ENCODE measurements at regions not wholly inside any gene's neighbourhood (a gene's known extent, or its start where the extent isn't known, plus 50 kb on each side); places are given as distances from the start of the nearest gene placed in this dataset.

- no peak for TF ChIP-seq CTCF (IDR thresholded peaks at IDR 0.05; ENCODE audit: borderline replicate concordance, control extremely low read depth, extremely low read depth, insufficient read depth, missing control alignments)
- in situ Hi-C loops (cut with MboI; ENCODE audit: low sequenced_read_pairs, unreplicated experiment): no loop called here
- DNase-seq (ENCODE audit: low spot score): no peak
These were observed 110.9 kb downstream of the FAM161A start for GRCh38 chr2:61742955-61743354.

- no peak for TF ChIP-seq CTCF (IDR thresholded peaks at IDR 0.05; ENCODE audit: borderline replicate concordance, control extremely low read depth, extremely low read depth, insufficient read depth, missing control alignments)
- in situ Hi-C loops (cut with MboI; ENCODE audit: low sequenced_read_pairs, unreplicated experiment): no loop called here
- no peak for DNase-seq (ENCODE audit: low spot score)
These were observed 116.0 kb downstream of the FAM161A start for GRCh38 chr2:61737841-61738240.

- TF ChIP-seq CTCF (IDR thresholded peaks at IDR 0.05; ENCODE audit: borderline replicate concordance, control extremely low read depth, extremely low read depth, insufficient read depth, missing control alignments): no peak
- DNase-seq (ENCODE audit: low spot score): no peak
- in situ Hi-C loops (cut with MboI; ENCODE audit: low sequenced_read_pairs, unreplicated experiment): no loop called here
These were observed 116.9 kb downstream of the FAM161A start for GRCh38 chr2:61736953-61737352.

DNA sequence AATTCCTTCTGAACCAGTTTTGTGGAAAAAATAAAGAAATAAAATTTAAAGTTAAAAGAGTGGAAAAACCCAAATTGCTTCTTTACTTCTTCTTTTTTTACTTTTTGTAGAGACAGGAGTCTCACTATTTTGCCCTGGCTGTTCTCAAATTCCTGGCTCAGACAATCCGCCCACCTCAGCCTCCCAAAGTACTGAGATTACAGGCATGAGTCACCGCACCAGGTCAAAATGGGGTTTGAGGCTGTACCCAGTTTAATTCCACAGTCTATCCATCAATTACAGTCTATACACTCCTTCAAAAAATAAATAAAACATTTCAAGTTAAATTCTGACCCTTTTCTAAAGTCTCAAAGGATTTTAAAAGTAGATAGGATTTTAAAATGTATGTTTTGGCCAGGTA, 120.3 kb downstream of the FAM161A start:
- in situ Hi-C loops (cut with MboI; ENCODE audit: low sequenced_read_pairs, unreplicated experiment): no loop called here
- no peak for DNase-seq (ENCODE audit: low spot score)
- no peak for TF ChIP-seq CTCF (IDR thresholded peaks at IDR 0.05; ENCODE audit: borderline replicate concordance, control extremely low read depth, extremely low read depth, insufficient read depth, missing control alignments)

GRCh38 chr2:61732787-61733186, 121.1 kb downstream of the FAM161A start:
- in situ Hi-C loops (cut with MboI; ENCODE audit: low sequenced_read_pairs, unreplicated experiment): no loop called here
- TF ChIP-seq CTCF (IDR thresholded peaks at IDR 0.05; ENCODE audit: borderline replicate concordance, control extremely low read depth, extremely low read depth, insufficient read depth, missing control alignments): no peak
- DNase-seq (ENCODE audit: low spot score): no peak

GRCh38 chr2:61727746-61728145, 126.1 kb downstream of the FAM161A start:
- in situ Hi-C loops (cut with MboI; ENCODE audit: low sequenced_read_pairs, unreplicated experiment): no loop called here
- no peak for TF ChIP-seq CTCF (IDR thresholded peaks at IDR 0.05; ENCODE audit: borderline replicate concordance, control extremely low read depth, extremely low read depth, insufficient read depth, missing control alignments)
- no peak for DNase-seq (ENCODE audit: low spot score)

Data from GM13976 (cell line).